ENCODE measurements at regions not wholly inside any gene's neighbourhood (a gene's known extent, or its start where the extent isn't known, plus 50 kb on each side); places are given as distances from the start of the nearest gene placed in this dataset.
"Not testable (repeated sequence)": the region's sequence is repeated elsewhere in the genome, so short reads cannot be mapped to it uniquely, and the experiment has no call there.

GRCh38 chr13:66231958-66232357 is 998.2 kb downstream of the PCDH9 start:
- TF ChIP-seq SP1 (IDR thresholded peaks at IDR 0.05; ENCODE audit: low read depth, low read length); NFYA (IDR thresholded peaks at IDR 0.05; ENCODE audit: borderline replicate concordance, low read depth, low read length): not testable (repeated sequence)
